PC-3 (cell line): ENCODE measurements at regions not wholly inside any gene's neighbourhood (a gene's known extent, or its start where the extent isn't known, plus 50 kb on each side); places are given as distances from the start of the nearest gene placed in this dataset.

Experiments
- ATAC-seq: fragments of 200-7000 bp; cut with Tn5 transposase; 2 replicates; pipeline ENCODE4 v1.9.1; 2020; ENCODE audit warnings: mild to moderate bottlenecking, moderate library complexity
- BruUV-seq: library from RNA; stranded (reverse); fragments of 400-500 nt; replicated peaks from 2 replicates; lab custom pipeline; 2021; lab: Mats Ljungman, UMichigan
- CTCF ChIA-PET: fragments of 300-600 bp; sonication (Branson Sonifier 250); formaldehyde crosslinking; loops from one replicate; lab custom pipeline; 2022; ENCODE audit warnings: antibody characterized with exemption; lab: Charles Lee
- POLR2A ChIA-PET: fragments of 300-600 bp; sonication (Branson Sonifier 250); formaldehyde crosslinking; loops from one replicate; lab custom pipeline; 2022; ENCODE audit warnings: antibody characterized with exemption; ENCODE audit not compliant: unreplicated experiment; lab: Charles Lee
- DNase-seq: peaks from one replicate; pipeline ENCODE4 v3.0.0-alpha.2; 2015
- H2AFZ ChIP-seq: fragments of 300-600 bp; sonication (generic); 2 replicates; pipeline ENCODE4 v1.6.0; 2016; ENCODE audit warnings: antibody characterized with exemption, low read length
- H3F3A ChIP-seq: fragments of 300-600 bp; sonication (generic); one replicate; pipeline ENCODE4 v1.6.0; 2017; ENCODE audit warnings: antibody characterized with exemption, low read length, control low read depth, mild to moderate bottlenecking; ENCODE audit not compliant: unreplicated experiment
- H3K27ac ChIP-seq: fragments of 300-600 bp; sonication (generic); 2 replicates; pipeline ENCODE4 v1.5.1; 2016; ENCODE audit warnings: mild to moderate bottlenecking, low read length
- H3K27me3 ChIP-seq: fragments of 300-600 bp; sonication (generic); 2 replicates; pipeline ENCODE4 v1.6.1; 2016; ENCODE audit warnings: low read length, mixed read lengths
- H3K36me3 ChIP-seq: fragments of 300-600 bp; sonication (generic); 2 replicates; pipeline ENCODE4 v1.6.1; 2016; ENCODE audit warnings: low read depth, mixed run types, low read length, mixed read lengths
- H3K4me1 ChIP-seq: fragments of 300-600 bp; sonication (generic); 2 replicates; pipeline ENCODE4 v1.5.1; 2016; ENCODE audit warnings: low read length; ENCODE audit not compliant: insufficient read depth
- H3K4me2 ChIP-seq: fragments of 300-600 bp; sonication (generic); 2 replicates; pipeline ENCODE4 v1.6.0; 2016; ENCODE audit warnings: low read length
- H3K4me3 ChIP-seq: fragments of 300-600 bp; sonication (generic); 2 replicates; pipeline ENCODE4 v1.5.1; 2016; ENCODE audit warnings: mild to moderate bottlenecking, low read length, mixed read lengths
- H3K79me2 ChIP-seq: fragments of 300-600 bp; sonication (generic); 2 replicates; pipeline ENCODE4 v1.6.1; 2017; ENCODE audit warnings: low read length, mixed read lengths
- H3K9ac ChIP-seq: fragments of 300-600 bp; sonication (generic); 2 replicates; pipeline ENCODE4 v1.6.0; 2016; ENCODE audit warnings: mild to moderate bottlenecking, low read length
- H3K9me2 ChIP-seq: fragments of 300-600 bp; sonication (generic); replicated peaks from 2 replicates; pipeline ENCODE4 v1.6.1; 2016; ENCODE audit warnings: mixed run types, low read length, mixed read lengths
- H3K9me3 ChIP-seq: fragments of 300-600 bp; sonication (generic); 2 replicates; pipeline ENCODE4 v1.6.1; 2016; ENCODE audit warnings: low read length, mixed read lengths
- H4K20me1 ChIP-seq: fragments of 300-600 bp; sonication (generic); 2 replicates; pipeline ENCODE4 v1.6.1; 2016; ENCODE audit warnings: low read length, mixed read lengths
- EZH2 ChIP-seq: fragments of 300-600 bp; sonication (generic); IDR thresholded peaks from one replicate; pipeline ENCODE4 v1.6.1; 2017; ENCODE audit warnings: antibody characterized with exemption, mild to moderate bottlenecking, low read length; ENCODE audit not compliant: unreplicated experiment
- EZH2phosphoT487 ChIP-seq: fragments of 300-600 bp; sonication (generic); IDR thresholded peaks from 2 replicates; pipeline ENCODE4 v1.6.1; 2018; ENCODE audit warnings: mild to moderate bottlenecking, antibody characterized with exemption, low read length, borderline replicate concordance
- intact Hi-C: fragments of 100-400 bp; cut with micrococcal nuclease; formaldehyde crosslinking; loops from 2 replicates; pipeline ENCODE4 v1.9.0; 2023
- TF ChIP-seq, protein P1 (sequence below): fragments of 300-600 bp; sonication (generic); conservative IDR thresholded peaks from 2 replicates; pipeline ENCODE4 v1.5.1; 2017; ENCODE audit warnings: antibody characterized with exemption, low read depth, mild to moderate bottlenecking, low read length

DNA sequence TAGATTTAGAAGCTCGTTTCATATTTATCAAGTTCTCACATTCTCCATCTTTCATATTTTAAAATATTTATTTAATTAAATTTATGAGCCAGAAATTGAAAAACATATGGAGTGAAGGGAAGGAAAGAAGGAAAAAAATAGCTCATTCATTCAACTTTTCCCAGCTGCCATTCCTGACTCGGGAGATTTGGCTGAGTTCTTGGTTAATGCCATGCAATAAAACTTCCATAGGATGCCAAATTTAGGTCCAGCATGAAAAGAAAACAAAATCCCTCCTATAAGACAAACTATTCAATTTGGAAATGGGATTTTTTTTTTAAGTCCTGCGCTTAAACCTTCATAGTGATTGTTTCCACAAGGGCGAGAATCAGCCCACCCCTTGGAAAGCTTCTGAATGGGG lies 426.1 kb upstream of the TNP1 start:
- Histone ChIP-seq H3F3A (no peaks in the 10 kb centered on the region), H3K27me3 (no peaks in the 10 kb centered on the region), H3K9me2 (no peaks in the 10 kb centered on the region), H3K4me1 (peaks cover 34% of the 10 kb centered on the region), H3K27ac (no peak overlapping the region), H4K20me1 (no peaks in the 10 kb centered on the region), H3K4me3 (no peak overlapping the region), H3K9ac (no peak overlapping the region), H2AFZ (no peak overlapping the region), H3K36me3 (no peaks in the 10 kb centered on the region), H3K79me2 (no peaks in the 10 kb centered on the region), H3K4me2 (no peak overlapping the region), H3K9me3 (no peaks in the 10 kb centered on the region)
- ATAC-seq, result no peak
- TF ChIP-seq, protein P1, sequence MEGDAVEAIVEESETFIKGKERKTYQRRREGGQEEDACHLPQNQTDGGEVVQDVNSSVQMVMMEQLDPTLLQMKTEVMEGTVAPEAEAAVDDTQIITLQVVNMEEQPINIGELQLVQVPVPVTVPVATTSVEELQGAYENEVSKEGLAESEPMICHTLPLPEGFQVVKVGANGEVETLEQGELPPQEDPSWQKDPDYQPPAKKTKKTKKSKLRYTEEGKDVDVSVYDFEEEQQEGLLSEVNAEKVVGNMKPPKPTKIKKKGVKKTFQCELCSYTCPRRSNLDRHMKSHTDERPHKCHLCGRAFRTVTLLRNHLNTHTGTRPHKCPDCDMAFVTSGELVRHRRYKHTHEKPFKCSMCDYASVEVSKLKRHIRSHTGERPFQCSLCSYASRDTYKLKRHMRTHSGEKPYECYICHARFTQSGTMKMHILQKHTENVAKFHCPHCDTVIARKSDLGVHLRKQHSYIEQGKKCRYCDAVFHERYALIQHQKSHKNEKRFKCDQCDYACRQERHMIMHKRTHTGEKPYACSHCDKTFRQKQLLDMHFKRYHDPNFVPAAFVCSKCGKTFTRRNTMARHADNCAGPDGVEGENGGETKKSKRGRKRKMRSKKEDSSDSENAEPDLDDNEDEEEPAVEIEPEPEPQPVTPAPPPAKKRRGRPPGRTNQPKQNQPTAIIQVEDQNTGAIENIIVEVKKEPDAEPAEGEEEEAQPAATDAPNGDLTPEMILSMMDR, result no peak
- TF ChIP-seq EZH2, result no peak
- TF ChIP-seq EZH2phosphoT487, result no peak
- BruUV-seq, result no TSS peak
- POLR2A ChIA-PET, result no interaction called here
- CTCF ChIA-PET, result no interaction called here
- intact Hi-C loops, result loop anchor here (10.0 kb wide), 1 partner anchor 181 kb away; no protein-coding TSS in a partner anchor
- no peak for DNase-seq

DNA sequence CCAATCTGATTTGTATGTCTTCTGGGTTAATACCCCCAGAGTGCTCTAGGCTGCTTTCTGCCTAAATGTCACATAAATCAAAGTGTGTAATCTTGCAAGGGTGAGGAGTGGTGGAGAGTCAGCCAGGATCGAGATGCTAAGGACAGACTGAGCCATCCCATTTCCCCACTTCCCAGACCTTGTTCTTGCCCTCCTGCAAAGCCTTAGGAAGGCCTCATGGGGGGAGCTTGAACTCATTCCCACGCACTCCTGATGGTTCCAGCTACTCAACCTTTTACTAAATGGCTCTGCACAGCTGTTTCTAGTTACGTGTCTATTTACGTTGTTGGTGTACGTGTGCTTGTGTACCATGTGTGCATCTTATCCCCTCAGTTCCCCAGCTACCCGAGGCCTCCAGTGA lies 423.6 kb upstream of the TNP1 start:
- Histone ChIP-seq H3K27me3 (no peaks in the 10 kb centered on the region), H3K9me3 (no peaks in the 10 kb centered on the region), H3K4me2 (peak overlapping the region; percentile 41; the same call in 1 of the 2 replicates), H3K79me2 (no peaks in the 10 kb centered on the region), H3K36me3 (no peaks in the 10 kb centered on the region), H3K4me1 (peaks cover 37% of the 10 kb centered on the region), H4K20me1 (no peaks in the 10 kb centered on the region), H3K4me3 (no peak overlapping the region), H3K9ac (peak overlapping the region; percentile 52), H2AFZ (no peak overlapping the region), H3K9me2 (no peaks in the 10 kb centered on the region), H3F3A (no peaks in the 10 kb centered on the region), H3K27ac (peak overlapping the region; percentile 78)
- ChIA-PET POLR2A (no interaction called here), CTCF (no interaction called here)
- BruUV-seq, result no TSS peak
- DNase-seq, result no peak
- TF ChIP-seq EZH2phosphoT487, result no peak
- no peak for ATAC-seq
- intact Hi-C loops, result loop anchor here (2.0 to 10.0 kb wide), 2 partner anchors 83 to 179 kb away; no protein-coding TSS in a partner anchor

DNA sequence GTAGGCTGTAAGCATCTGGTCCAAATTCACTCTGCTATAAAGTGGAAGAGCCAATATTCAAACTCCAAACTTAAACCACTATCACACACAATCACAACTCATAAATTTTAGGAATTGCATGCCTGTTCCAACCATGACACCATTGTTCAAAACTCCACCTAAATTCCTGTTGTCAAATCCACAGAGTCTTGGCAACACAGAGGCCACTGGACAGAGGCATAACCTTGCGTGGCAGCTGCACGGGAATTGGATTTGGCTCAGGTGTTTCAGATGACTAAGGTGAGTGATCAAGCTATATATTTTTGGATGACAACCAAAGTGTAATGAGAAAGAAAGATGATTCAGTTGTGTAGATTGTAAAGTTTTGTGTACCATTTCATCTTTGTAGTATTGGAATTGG lies 422.7 kb upstream of the TNP1 start:
- no peak overlapping the region for H3K9ac ChIP-seq
- TF ChIP-seq EZH2, result no peak
- TF ChIP-seq EZH2phosphoT487, result no peak
- TF ChIP-seq, protein P1, result no peak
- H3K4me3 ChIP-seq, result no peak overlapping the region
- no peak overlapping the region for H2AFZ ChIP-seq
- H3K9me2 ChIP-seq, result no peaks in the 10 kb centered on the region
- peak overlapping the region; percentile 78 for H3K27ac ChIP-seq
- DNase-seq (peak; percentile 93), ATAC-seq (peak; percentile 60)
- intact Hi-C loops, result loop anchor here (2.0 to 10.0 kb wide), 2 partner anchors 84 to 178 kb away; no protein-coding TSS in a partner anchor
- no TSS peak for BruUV-seq
- peaks cover 46% of the 10 kb centered on the region for H3K4me1 ChIP-seq
- peaks cover 4% of the 10 kb centered on the region for H3F3A ChIP-seq
- CTCF ChIA-PET, result no interaction called here
- no peaks in the 10 kb centered on the region for H4K20me1 ChIP-seq
- no peaks in the 10 kb centered on the region for H3K9me3 ChIP-seq
- no peaks in the 10 kb centered on the region for H3K36me3 ChIP-seq
- no peaks in the 10 kb centered on the region for H3K79me2 ChIP-seq
- no peaks in the 10 kb centered on the region for H3K27me3 ChIP-seq
- H3K4me2 ChIP-seq, result no peak overlapping the region; the same call in 1 of the 2 replicates
- POLR2A ChIA-PET, result no interaction called here
